Activated naive CD4-positive, alpha-beta T cell treated with anti-CD3 and anti-CD28 coated beads, Interleukin-2, amount 50 U/mL, for 72 hours (primary cell): ENCODE measurements at regions not wholly inside any gene's neighbourhood (a gene's known extent, or its start where the extent isn't known, plus 50 kb on each side); places are given as distances from the start of the nearest gene placed in this dataset.
"Not testable (repeated sequence)": the region's sequence is repeated elsewhere in the genome, so short reads cannot be mapped to it uniquely, and the experiment has no call there.

ENCODE experiments used
- ATAC-seq, 2 donors: fragments of 150-1000 bp; cut with Tn5 transposase; 2 replicates each; pipeline ENCODE4 v1.10.0; 2021; ENCODE audit warnings: mild to moderate bottlenecking in 2 of 2, moderate library complexity in 2 of 2
- DNase-seq, 2 donors: peaks; one replicate each; pipeline ENCODE4 v3.0.0; 2021 to 2022; ENCODE audit warnings: low spot score in 2 of 2
- H3K27ac Mint-ChIP-seq, 2 donors: one replicate each; pipeline ENCODE4 v1.8.0; 2022; ENCODE audit warnings: mild to moderate bottlenecking in 2 of 2, mixed read lengths in 2 of 2
- H3K36me3 Mint-ChIP-seq, 2 donors: one replicate each; pipeline ENCODE4 v1.8.0; 2022; ENCODE audit warnings: mixed read lengths in 2 of 2
- H3K9me3 Mint-ChIP-seq, 2 donors: one replicate each; pipeline ENCODE4 v1.8.0; 2022; ENCODE audit warnings: mixed read lengths in 2 of 2

- no peak for ATAC-seq
- Mint-ChIP-seq H3K9me3 (no peaks in the 10 kb centered on the region), H3K27ac (peak overlapping the region in 1 of 2 donors; percentile 24), H3K36me3 (no peaks in the 10 kb centered on the region)
- no peak for DNase-seq
Measured at GRCh38 chr15:98076021-98076816, 115.7 kb downstream of the ARRDC4 start.

GRCh38 chr15:98077186-98077585 lies 116.7 kb downstream of the ARRDC4 start:
- Mint-ChIP-seq H3K36me3 (no peaks in the 10 kb centered on the region), H3K9me3 (no peaks in the 10 kb centered on the region), H3K27ac (no peak overlapping the region)
- no peak for ATAC-seq
- DNase-seq: no peak

GRCh38 chr15:98080791-98081190 lies 120.3 kb downstream of the ARRDC4 start:
- DNase-seq (no peak), ATAC-seq (no peak)
- Mint-ChIP-seq H3K36me3 (no peaks in the 10 kb centered on the region), H3K9me3 (no peaks in the 10 kb centered on the region), H3K27ac (no peak overlapping the region)

- no peak overlapping the region for H3K27ac Mint-ChIP-seq
- H3K36me3 Mint-ChIP-seq: peaks cover 6 to 8% of the 10 kb centered on the region in 2 donors
- ATAC-seq: no peak
- H3K9me3 Mint-ChIP-seq: peaks cover 4 to 5% of the 10 kb centered on the region in 2 donors
- DNase-seq: no peak
Measured at GRCh38 chr15:98083203-98083910, 122.9 kb downstream of the ARRDC4 start.

- ATAC-seq (no peak), DNase-seq (peak in 1 of 2 donors; percentile 17)
- Mint-ChIP-seq H3K36me3 (peaks cover 6 to 8% of the 10 kb centered on the region in 2 donors), H3K27ac (no peak overlapping the region), H3K9me3 (peaks cover 4 to 5% of the 10 kb centered on the region in 2 donors)
Measured at GRCh38 chr15:98085003-98085639, 124.6 kb downstream of the ARRDC4 start.

- H3K9me3 Mint-ChIP-seq, H3K27ac Mint-ChIP-seq, DNase-seq, H3K36me3 Mint-ChIP-seq: not testable (repeated sequence)
- peak; percentile 100 for ATAC-seq
Measured at GRCh38 chr15:98088307-98088945, 127.9 kb downstream of the ARRDC4 start.

GRCh38 chr15:98089352-98089751 lies 128.8 kb downstream of the ARRDC4 start:
- DNase-seq, H3K36me3 Mint-ChIP-seq, H3K27ac Mint-ChIP-seq, H3K9me3 Mint-ChIP-seq, ATAC-seq: not testable (repeated sequence)

- not testable (repeated sequence) for DNase-seq, H3K9me3 Mint-ChIP-seq, H3K36me3 Mint-ChIP-seq, H3K27ac Mint-ChIP-seq, ATAC-seq
Measured at GRCh38 chr15:98097986-98098385, 137.5 kb downstream of the ARRDC4 start.

- ATAC-seq, DNase-seq, H3K9me3 Mint-ChIP-seq: not testable (repeated sequence)
Measured at GRCh38 chr15:98100606-98101005, 140.1 kb downstream of the ARRDC4 start.

GRCh38 chr15:98103570-98103969 lies 143.1 kb downstream of the ARRDC4 start:
- no peak for ATAC-seq
- no peaks in the 10 kb centered on the region for H3K9me3 Mint-ChIP-seq
- no peaks in the 10 kb centered on the region for H3K36me3 Mint-ChIP-seq
- no peak overlapping the region for H3K27ac Mint-ChIP-seq
- no peak for DNase-seq

More at GRCh38 chr15:98100606-98101005, 140.1 kb downstream of the ARRDC4 start:
- not testable (repeated sequence) for H3K27ac Mint-ChIP-seq, H3K36me3 Mint-ChIP-seq

DNA sequence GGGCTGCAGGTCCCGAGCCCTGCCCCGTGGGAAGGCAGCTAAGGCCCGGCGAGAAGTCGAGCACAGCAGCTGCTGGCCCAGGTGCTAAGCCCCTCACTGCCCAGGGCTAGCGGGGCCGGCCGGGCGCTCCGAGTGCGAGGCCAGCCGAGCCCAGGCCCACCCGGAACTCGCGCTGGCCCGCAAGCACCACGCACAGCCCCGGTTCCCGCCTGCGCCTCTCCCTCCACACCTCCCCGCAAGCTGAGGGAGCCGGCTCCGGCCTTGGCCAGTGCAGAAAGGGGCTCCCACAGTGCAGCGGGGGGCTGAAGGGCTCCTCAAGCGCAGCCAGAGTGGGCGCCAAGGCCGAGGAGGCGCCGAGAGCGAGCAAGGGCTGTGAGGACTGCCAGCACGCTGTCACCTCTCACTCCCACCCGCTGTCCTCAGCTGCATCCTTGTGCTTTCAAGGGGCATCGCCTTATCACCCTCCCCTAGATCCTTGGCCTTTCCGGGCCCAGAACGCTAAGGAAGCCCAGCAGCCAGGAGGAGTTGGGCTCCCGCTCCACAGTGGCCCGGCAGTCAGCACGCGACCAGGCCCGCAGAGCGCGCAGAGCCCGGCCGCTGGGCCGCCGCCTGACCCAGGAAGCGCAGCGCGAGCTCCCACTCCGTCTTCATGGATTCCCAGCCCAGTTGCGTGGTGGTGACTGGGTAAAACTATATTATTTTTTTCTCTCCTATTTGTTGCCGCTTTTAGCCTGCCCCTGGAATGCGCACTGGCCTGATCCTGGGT lies 144.1 kb downstream of the ARRDC4 start:
- H3K9me3 Mint-ChIP-seq, ATAC-seq, H3K27ac Mint-ChIP-seq, DNase-seq, H3K36me3 Mint-ChIP-seq: not testable (repeated sequence)

DNA sequence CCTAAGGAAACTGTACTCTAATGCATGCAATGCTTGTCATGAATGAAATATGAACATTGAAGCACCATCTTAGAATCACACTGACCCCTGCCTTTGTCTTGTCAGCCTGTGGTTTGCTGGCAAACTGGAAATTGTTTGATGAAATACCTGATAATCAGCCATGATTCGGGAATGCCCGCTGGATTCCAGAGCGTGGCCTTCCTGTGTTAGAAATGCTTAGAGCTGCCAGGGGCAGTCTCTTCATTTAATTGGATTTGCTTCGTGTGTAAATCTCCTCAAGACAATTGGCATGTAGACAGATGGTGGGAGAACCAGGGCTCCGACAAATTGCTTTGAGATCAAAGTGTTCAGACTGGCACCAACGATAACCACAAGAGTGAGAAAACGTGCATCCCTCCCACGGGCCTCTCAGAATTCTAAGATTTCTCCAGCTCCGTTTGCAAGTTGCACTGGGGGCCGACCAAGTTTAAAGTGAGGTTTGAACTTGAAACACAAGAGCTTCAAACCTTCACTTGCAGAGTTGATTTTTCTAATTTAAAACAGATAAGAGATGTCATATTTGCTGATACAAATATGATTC lies 146.2 kb downstream of the ARRDC4 start:
- H3K36me3 Mint-ChIP-seq, DNase-seq, H3K9me3 Mint-ChIP-seq, ATAC-seq, H3K27ac Mint-ChIP-seq: not testable (repeated sequence)

- Mint-ChIP-seq H3K36me3 (no peaks in the 10 kb centered on the region), H3K9me3 (no peaks in the 10 kb centered on the region), H3K27ac (no peak overlapping the region)
- DNase-seq (no peak), ATAC-seq (no peak)
Measured at GRCh38 chr15:98111806-98112205, 151.3 kb downstream of the ARRDC4 start.

DNA sequence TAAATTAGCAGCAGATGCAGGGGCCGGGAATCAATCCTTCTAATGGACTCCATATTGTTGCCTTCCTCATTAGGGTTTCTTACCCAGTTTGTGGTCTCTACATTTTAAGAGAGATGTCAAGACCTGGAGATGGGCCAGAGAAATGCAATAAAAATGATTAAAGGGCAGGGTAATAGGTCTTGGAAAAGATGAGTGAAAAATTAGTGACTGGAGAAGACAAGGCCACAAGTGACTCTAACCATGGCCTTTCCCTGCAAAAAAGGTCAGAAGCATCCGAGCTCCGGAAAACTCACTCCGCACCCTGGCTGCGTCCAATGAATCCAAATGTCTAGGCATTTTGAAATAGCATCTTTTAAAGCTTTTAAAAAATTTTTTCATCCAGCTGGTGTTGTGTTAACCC lies 152.8 kb downstream of the ARRDC4 start:
- no peaks in the 10 kb centered on the region for H3K36me3 Mint-ChIP-seq
- no peak overlapping the region for H3K27ac Mint-ChIP-seq
- H3K9me3 Mint-ChIP-seq: no peaks in the 10 kb centered on the region
- ATAC-seq: no peak
- no peak for DNase-seq

GRCh38 chr15:98120561-98120960 lies 160.1 kb downstream of the ARRDC4 start:
- DNase-seq: no peak
- Mint-ChIP-seq H3K9me3 (no peaks in the 10 kb centered on the region), H3K27ac (no peak overlapping the region), H3K36me3 (no peaks in the 10 kb centered on the region)
- no peak for ATAC-seq

- no peaks in the 10 kb centered on the region for H3K36me3 Mint-ChIP-seq
- DNase-seq (no peak), ATAC-seq (no peak)
- H3K27ac Mint-ChIP-seq: no peak overlapping the region
- H3K9me3 Mint-ChIP-seq: no peaks in the 10 kb centered on the region
Measured at GRCh38 chr15:98121536-98121935, 161.0 kb downstream of the ARRDC4 start.
